Peyer's patch (tissue), 4 donors: ENCODE measurements at regions not wholly inside any gene's neighbourhood (a gene's known extent, or its start where the extent isn't known, plus 50 kb on each side); places are given as distances from the start of the nearest gene placed in this dataset.
A peak's percentile ranks its signal among the peaks of the same experiment; 100 is the strongest.

Source experiments
- DNase-seq, 3 donors: peaks; one replicate each; pipeline ENCODE4 v3.0.0-alpha.2; 2017 to 2019
- H3K27ac ChIP-seq, 4 donors: fragments of 200-600 bp; sonication (generic); one replicate each; pipeline ENCODE4 v1.5.1; 2016 to 2019
- H3K27me3 ChIP-seq, 2 donors: fragments of 200-600 bp; sonication (generic); one replicate each; pipeline ENCODE4 v1.5.1; 2019
- H3K36me3 ChIP-seq, 3 donors: fragments of 200-600 bp; sonication (generic); one replicate each; pipeline ENCODE4 v1.5.1; 2016 to 2019
- H3K4me1 ChIP-seq, 4 donors: fragments of 200-600 bp; sonication (generic); one replicate each; pipeline ENCODE4 v1.5.1; 2016 to 2019
- H3K4me3 ChIP-seq, 4 donors: fragments of 200-600 bp; sonication (generic); 1 replicate in 3 of 4; 2 replicates in 1 of 4; pipeline ENCODE4 v1.5.1; 2016 to 2019; ENCODE audit warnings: mild to moderate bottlenecking in 1 of 4
- H3K9me3 ChIP-seq, 4 donors: fragments of 200-600 bp; sonication (generic); one replicate each; pipeline ENCODE4 v1.5.1; 2016 to 2019; ENCODE audit warnings: mild to moderate bottlenecking in 1 of 4
- CTCF ChIP-seq, 6 experiments: fragments of 450-650 bp in 4 of 6; fragments of 200-600 bp in 2 of 6; sonication (generic) in 1 of 6; IDR thresholded peaks; one replicate each; pipeline ENCODE4 v1.5.1; 2017 to 2019; ENCODE audit warnings: antibody characterized with exemption in 6 of 6, mild to moderate bottlenecking in 3 of 6, moderate library complexity in 1 of 6
- POLR2A ChIP-seq, 2 donors: fragments of 450-650 bp; IDR thresholded peaks; one replicate each; pipeline ENCODE4 v1.5.1; 2017; ENCODE audit warnings: antibody characterized with exemption in 2 of 2, mild to moderate bottlenecking in 2 of 2, moderate library complexity in 2 of 2

GRCh38 chr2:3112131-3112530 is 265.5 kb downstream of the EIPR1 start:
- Histone ChIP-seq H3K27ac (no peak overlapping the region), H3K27me3 (no peaks in the 10 kb centered on the region), H3K4me3 (no peak overlapping the region), H3K9me3 (peaks cover 0 to 6% (median 0%) of the 10 kb centered on the region in 4 donors), H3K36me3 (no peaks in the 10 kb centered on the region), H3K4me1 (no peaks in the 10 kb centered on the region)
- TF ChIP-seq POLR2A (IDR thresholded peaks at IDR 0.05) (no peak), CTCF (IDR thresholded peaks at IDR 0.05) (no peak)
- no peak for DNase-seq

DNA sequence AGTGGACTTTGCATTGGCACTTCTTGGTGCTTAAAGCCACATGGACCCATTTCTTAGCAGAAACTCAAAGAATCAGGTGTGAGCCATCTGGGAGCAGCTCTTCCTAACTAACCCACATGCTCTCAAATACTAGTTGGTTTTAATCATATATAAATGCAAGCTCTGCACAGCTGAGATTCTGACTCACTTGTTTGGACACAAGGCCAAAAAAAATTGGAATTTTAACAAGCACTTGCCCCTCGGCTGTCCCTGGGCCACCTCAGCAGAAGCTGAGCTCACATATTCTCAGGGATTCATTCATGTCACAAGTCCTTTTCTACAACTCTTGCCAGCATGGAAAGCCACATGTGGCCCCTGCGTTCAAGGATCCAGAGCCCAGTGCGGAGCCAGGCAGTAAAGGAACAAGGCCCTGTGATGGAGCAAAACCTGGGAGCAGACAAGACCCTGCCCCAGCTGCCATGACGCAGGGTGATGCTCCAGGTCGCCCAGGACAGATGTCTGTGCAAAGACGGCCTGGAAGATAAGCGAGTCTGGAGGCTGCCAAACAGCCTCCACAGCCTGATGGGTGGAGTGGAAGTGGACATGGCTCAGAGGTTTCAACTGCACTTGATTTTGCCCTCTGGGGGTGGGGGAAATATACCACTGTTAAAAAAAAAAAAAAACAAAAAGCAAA is 266.5 kb downstream of the EIPR1 start:
- H3K27me3 ChIP-seq, result no peaks in the 10 kb centered on the region
- no peak overlapping the region for H3K4me3 ChIP-seq
- H3K9me3 ChIP-seq, result peaks cover 0 to 6% (median 0%) of the 10 kb centered on the region in 4 donors
- DNase-seq, result no peak
- TF ChIP-seq POLR2A (IDR thresholded peaks at IDR 0.05) (no peak), CTCF (IDR thresholded peaks at IDR 0.05) (no peak)
- no peaks in the 10 kb centered on the region for H3K36me3 ChIP-seq
- H3K27ac ChIP-seq, result no peak overlapping the region
- no peaks in the 10 kb centered on the region for H3K4me1 ChIP-seq

DNA sequence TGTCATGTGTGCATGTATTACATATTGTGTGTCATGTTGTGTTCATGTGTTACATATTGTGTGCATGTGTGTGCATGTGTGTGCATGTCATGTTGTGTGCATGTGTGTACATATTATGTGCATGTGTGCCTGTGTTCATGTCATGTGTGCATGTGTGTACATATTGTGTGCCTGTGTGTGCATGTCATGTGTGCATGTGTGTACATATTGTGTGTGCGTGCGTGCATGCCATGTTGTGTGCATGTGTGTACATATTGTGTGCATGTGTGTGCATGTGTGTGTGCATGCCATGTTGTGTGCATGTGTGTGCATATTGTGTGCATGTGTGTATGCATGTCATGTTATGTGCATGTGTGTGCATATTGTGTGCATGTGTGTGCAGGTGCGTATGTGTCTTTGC is 267.1 kb downstream of the EIPR1 start:
- H3K4me3 ChIP-seq, result no peak overlapping the region
- TF ChIP-seq CTCF (IDR thresholded peaks at IDR 0.05) (no peak), POLR2A (IDR thresholded peaks at IDR 0.05) (no peak)
- no peak overlapping the region for H3K27ac ChIP-seq
- H3K27me3 ChIP-seq, result no peaks in the 10 kb centered on the region
- DNase-seq, result no peak
- no peaks in the 10 kb centered on the region for H3K4me1 ChIP-seq
- peaks cover 0 to 6% (median 0%) of the 10 kb centered on the region in 4 donors for H3K9me3 ChIP-seq
- no peaks in the 10 kb centered on the region for H3K36me3 ChIP-seq

DNA sequence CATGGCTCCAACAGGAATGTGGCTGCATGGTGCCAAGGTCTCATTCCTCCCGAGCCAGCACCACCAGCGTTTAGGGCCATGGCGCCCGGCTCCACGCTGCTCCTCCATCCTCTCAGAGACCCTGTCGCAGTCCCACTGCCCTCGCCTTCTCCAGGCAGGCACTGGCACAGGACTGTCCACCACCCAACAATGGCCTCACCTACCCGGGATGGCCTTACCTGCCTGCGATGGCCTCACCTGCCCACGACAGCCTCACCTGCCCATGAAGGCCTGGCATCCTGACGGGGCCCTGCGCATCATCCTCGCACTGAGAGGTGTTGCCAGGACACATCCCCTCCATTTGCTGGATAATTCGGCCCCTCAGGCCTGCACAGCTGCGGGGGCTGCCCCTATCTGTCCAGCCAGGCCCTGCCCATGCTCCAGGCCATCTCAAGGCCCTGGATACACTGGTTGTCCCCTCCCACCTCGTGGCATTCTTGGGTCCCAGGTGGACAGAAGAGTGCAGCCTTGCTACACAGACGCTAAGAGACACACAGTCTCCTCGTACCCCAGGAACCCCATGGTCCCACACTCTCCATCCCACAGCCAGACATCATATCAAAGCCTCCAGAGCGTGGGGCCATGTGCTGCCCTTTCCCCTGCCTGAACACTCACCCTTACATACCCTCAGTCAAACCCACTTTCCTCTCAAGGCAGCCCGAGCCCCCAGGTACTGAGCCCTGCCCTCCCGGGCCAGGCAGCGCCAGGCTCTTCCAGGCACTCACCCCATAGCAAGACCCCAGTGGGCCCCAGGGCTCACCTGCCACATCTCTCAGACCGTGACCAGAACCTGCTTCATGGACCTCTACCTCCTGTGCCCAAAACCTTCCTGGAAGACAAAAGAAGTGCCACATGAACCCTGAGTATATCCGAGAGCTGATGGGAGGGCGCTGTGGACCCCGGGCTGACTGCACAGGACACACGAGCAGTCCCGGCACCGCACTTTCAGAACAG is 268.6 kb downstream of the EIPR1 start:
- Histone ChIP-seq H3K9me3 (peaks cover 0 to 6% (median 0%) of the 10 kb centered on the region in 4 donors), H3K27me3 (no peaks in the 10 kb centered on the region), H3K4me1 (no peaks in the 10 kb centered on the region), H3K36me3 (no peaks in the 10 kb centered on the region), H3K4me3 (no peak overlapping the region), H3K27ac (no peak overlapping the region)
- no peak for TF ChIP-seq CTCF (IDR thresholded peaks at IDR 0.05)
- TF ChIP-seq POLR2A (IDR thresholded peaks at IDR 0.05), result no peak
- peak in 1 of 3 donors; percentile 24 for DNase-seq

DNA sequence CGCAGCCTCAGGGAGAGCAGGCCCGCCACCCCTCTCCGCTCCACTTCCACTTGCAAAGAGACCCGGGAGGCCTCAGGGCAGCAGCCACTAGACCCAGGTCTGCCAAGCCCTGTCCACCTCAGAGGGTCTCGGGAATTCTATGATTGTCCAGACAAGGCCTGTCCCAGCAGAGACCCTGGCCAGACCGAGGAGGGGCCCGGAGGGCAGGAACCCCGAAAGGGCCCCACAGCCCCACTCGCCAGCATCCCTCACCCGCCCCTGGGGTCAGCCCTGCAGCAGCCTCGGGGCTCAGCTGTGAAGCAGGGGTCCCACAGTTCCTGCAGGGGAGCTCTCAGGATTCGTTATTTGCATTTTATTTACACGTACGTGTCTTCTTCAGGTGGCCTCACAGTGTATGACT is 269.5 kb downstream of the EIPR1 start:
- Histone ChIP-seq H3K27ac (no peak overlapping the region), H3K36me3 (no peaks in the 10 kb centered on the region), H3K9me3 (peaks cover 0 to 6% (median 0%) of the 10 kb centered on the region in 4 donors), H3K4me3 (no peak overlapping the region), H3K27me3 (no peaks in the 10 kb centered on the region), H3K4me1 (no peaks in the 10 kb centered on the region)
- no peak for DNase-seq
- TF ChIP-seq CTCF (IDR thresholded peaks at IDR 0.05) (no peak), POLR2A (IDR thresholded peaks at IDR 0.05) (no peak)
